A673 (cell line): ENCODE measurements at regions not wholly inside any gene's neighbourhood (a gene's known extent, or its start where the extent isn't known, plus 50 kb on each side); places are given as distances from the start of the nearest gene placed in this dataset.

Experiments used
- BruUV-seq: library from RNA; stranded (reverse); fragments of 400-500 nt; replicated peaks from 2 replicates; lab custom pipeline; 2021; lab: Mats Ljungman, UMichigan
- CTCF ChIA-PET: fragments of 300-600 bp; sonication (Branson Sonifier 250); formaldehyde crosslinking; loops from one replicate; lab custom pipeline; 2022; ENCODE audit warnings: antibody characterized with exemption; lab: Charles Lee
- POLR2A ChIA-PET: fragments of 300-600 bp; sonication (Branson Sonifier 250); formaldehyde crosslinking; loops from one replicate; lab custom pipeline; 2022; ENCODE audit warnings: antibody characterized with exemption; ENCODE audit not compliant: low non-redundant PET; lab: Charles Lee
- DNase-seq: peaks from one replicate; pipeline ENCODE4 v3.0.0-alpha.2; 2015; ENCODE audit warnings: low spot score
- H3K27ac ChIP-seq: fragments of 200-600 bp; sonication (generic); 2 replicates; pipeline ENCODE4 v1.5.1; 2016; ENCODE audit warnings: mixed run types, low read depth, mild to moderate bottlenecking, mixed read lengths, antibody characterized with exemption, low read length; ENCODE audit not compliant: poor library complexity, severe bottlenecking
- H3K27me3 ChIP-seq: fragments of 200-600 bp; sonication (generic); replicated peaks from 2 replicates; pipeline ENCODE4 v1.6.1; 2017; ENCODE audit warnings: mixed run types, low read depth, mild to moderate bottlenecking, mixed read lengths, antibody characterized with exemption, low read length; ENCODE audit not compliant: insufficient read depth, poor library complexity
- H3K36me3 ChIP-seq: fragments of 200-600 bp; sonication (generic); 2 replicates; pipeline ENCODE4 v1.6.1; 2016; ENCODE audit warnings: mixed run types, mild to moderate bottlenecking, mixed read lengths, antibody characterized with exemption, low read length; ENCODE audit not compliant: insufficient read depth, poor library complexity, severe bottlenecking
- H3K4me1 ChIP-seq: fragments of 200-600 bp; sonication (generic); 2 replicates; pipeline ENCODE4 v1.6.1; 2017; ENCODE audit warnings: mixed run types, mild to moderate bottlenecking, mixed read lengths, antibody characterized with exemption, low read length; ENCODE audit not compliant: insufficient read depth, poor library complexity, severe bottlenecking
- H3K4me3 ChIP-seq: fragments of 200-600 bp; sonication (generic); 2 replicates; pipeline ENCODE4 v1.5.1; 2016; ENCODE audit warnings: low read depth, mixed run types, mild to moderate bottlenecking, mixed read lengths, low read length; ENCODE audit not compliant: poor library complexity, severe bottlenecking
- H3K9me3 ChIP-seq: fragments of 200-600 bp; sonication (generic); 2 replicates; pipeline ENCODE4 v1.6.1; 2016; ENCODE audit warnings: mixed run types, low read depth, mild to moderate bottlenecking, mixed read lengths, antibody characterized with exemption, low read length; ENCODE audit not compliant: poor library complexity, severe bottlenecking
- CTCF ChIP-seq: fragments of 300-800, 200-600 bp; sonication (generic); conservative IDR thresholded peaks from 2 replicates; pipeline ENCODE4 v1.5.1; 2017; ENCODE audit warnings: low read depth, mild to moderate bottlenecking, antibody characterized with exemption, low read length, moderate library complexity, mixed read lengths
- EZH2 ChIP-seq: fragments of 200-600 bp; sonication (generic); IDR thresholded peaks from 2 replicates; pipeline ENCODE4 v1.6.1; 2017; ENCODE audit warnings: borderline replicate concordance, low read depth, mild to moderate bottlenecking, mixed read lengths, antibody characterized with exemption, low read length; ENCODE audit not compliant: poor library complexity, severe bottlenecking
- intact Hi-C: fragments of 100-400 bp; cut with micrococcal nuclease; formaldehyde crosslinking; loops from one replicate; pipeline ENCODE4 v1.10.0; 2022; ENCODE audit not compliant: unreplicated experiment

GRCh38 chr13:111031531-111031961 lies 83.6 kb upstream of the ARHGEF7 start:
- BruUV-seq = no TSS peak
- POLR2A ChIA-PET = no interaction called here
- Histone ChIP-seq H3K4me3 (no peak overlapping the region), H3K9me3 (no peaks in the 10 kb centered on the region), H3K27ac (no peak overlapping the region), H3K36me3 (no peaks in the 10 kb centered on the region), H3K27me3 (peaks cover 61% of the 10 kb centered on the region), H3K4me1 (no peaks in the 10 kb centered on the region)
- TF ChIP-seq CTCF = no peak
- no peak for TF ChIP-seq EZH2
- no peak for DNase-seq
- CTCF ChIA-PET = no interaction called here
- intact Hi-C loops = no loop called here

GRCh38 chr13:111029957-111030609 lies 85.0 kb upstream of the ARHGEF7 start:
- H3K36me3 ChIP-seq = no peaks in the 10 kb centered on the region
- no peak for DNase-seq
- H3K27me3 ChIP-seq = peaks cover 47% of the 10 kb centered on the region
- TF ChIP-seq EZH2 (no peak), CTCF (no peak)
- ChIA-PET POLR2A (no interaction called here), CTCF (no interaction called here)
- BruUV-seq = no TSS peak
- intact Hi-C loops = no loop called here
- no peak overlapping the region for H3K4me3 ChIP-seq
- H3K27ac ChIP-seq = no peak overlapping the region
- H3K9me3 ChIP-seq = no peaks in the 10 kb centered on the region
- H3K4me1 ChIP-seq = no peaks in the 10 kb centered on the region

DNA sequence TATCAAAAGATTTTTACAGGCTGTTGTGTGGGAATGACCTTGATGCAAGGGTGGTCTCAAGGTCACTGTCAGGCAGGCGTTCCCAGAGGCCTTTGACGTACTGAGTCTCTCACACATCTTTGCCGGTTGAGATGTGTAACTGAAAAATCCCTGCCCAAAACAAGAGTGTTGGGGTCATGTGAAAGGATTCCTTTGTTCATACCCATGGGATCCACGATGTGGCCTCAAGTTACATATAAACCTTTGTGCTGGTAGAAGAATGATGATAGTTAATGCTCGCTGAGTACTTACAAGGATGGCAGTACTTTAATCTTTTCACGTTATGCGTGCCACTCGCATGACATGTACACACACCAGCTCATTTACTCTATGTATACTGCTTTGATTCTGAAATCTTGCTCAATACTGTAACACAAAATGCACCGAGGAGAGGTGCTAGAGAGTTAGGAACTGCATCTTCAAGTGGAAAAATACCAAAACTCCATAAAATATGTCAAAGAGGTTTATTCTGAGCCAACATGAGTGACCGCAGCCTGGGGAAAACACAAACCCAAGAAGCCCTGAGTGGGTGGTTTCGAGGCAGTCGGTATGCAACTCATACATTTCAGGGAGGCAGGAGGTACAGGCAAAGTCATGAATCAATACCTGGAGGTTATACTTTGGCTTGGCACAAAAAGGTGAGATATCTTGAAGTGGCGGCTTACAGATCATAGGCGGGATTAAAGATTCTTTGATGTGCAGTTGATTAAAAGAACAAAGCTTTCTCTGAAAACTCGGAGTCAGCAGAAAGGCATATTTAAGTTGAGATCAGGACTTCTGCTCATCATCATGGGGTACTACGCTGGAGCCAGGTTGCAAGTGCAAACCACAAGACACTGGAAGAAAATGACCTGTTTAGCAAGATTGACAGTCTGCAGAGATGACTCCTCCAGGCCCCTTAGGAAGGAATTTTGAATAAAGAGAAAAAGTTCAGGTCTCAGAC lies 87.4 kb upstream of the ARHGEF7 start:
- Histone ChIP-seq H3K4me3 (no peak overlapping the region), H3K27me3 (peaks cover 30% of the 10 kb centered on the region), H3K9me3 (no peaks in the 10 kb centered on the region), H3K36me3 (no peaks in the 10 kb centered on the region), H3K27ac (no peak overlapping the region), H3K4me1 (no peaks in the 10 kb centered on the region)
- intact Hi-C loops = no loop called here
- TF ChIP-seq EZH2 (no peak), CTCF (no peak)
- no peak for DNase-seq
- BruUV-seq = no TSS peak
- CTCF ChIA-PET = no interaction called here
- POLR2A ChIA-PET = no interaction called here
